SK-N-SH (cell line): ENCODE measurements at regions not wholly inside any gene's neighbourhood (a gene's known extent, or its start where the extent isn't known, plus 50 kb on each side); places are given as distances from the start of the nearest gene placed in this dataset.

ENCODE experiments used
- CTCF ChIA-PET: fragments of 300-600, 350-600 bp; formaldehyde crosslinking; extraction: SDS; loops from one replicate; lab custom pipeline; 2021; lab: Yijun Ruan, JAX
- POLR2A ChIA-PET: fragments of 350-600 bp; sonication (Branson Sonifier 250); formaldehyde crosslinking; extraction: SDS; loops from one replicate; lab custom pipeline; 2020; ENCODE audit warnings: antibody characterized with exemption, inconsistent platforms; lab: Yijun Ruan, JAX
- DNase-seq: peaks from one replicate; pipeline ENCODE4 v3.0.0; 2012
- H2AFZ ChIP-seq: fragments of 200-600 bp; sonication (generic); 2 replicates; pipeline ENCODE4 v1.8.1; 2016; ENCODE audit warnings: antibody characterized with exemption, mild to moderate bottlenecking, low read depth
- H3F3A ChIP-seq: fragments of 200-600 bp; sonication (generic); replicated peaks from 2 replicates; pipeline ENCODE3; 2016; ENCODE audit warnings: antibody characterized with exemption, mild to moderate bottlenecking; ENCODE audit not compliant: insufficient read depth
- H3K27ac ChIP-seq, 2 experiments: fragments of 200-500 bp in 1 of 2; fragments of 200-600 bp in 1 of 2; sonication (Bioruptor generic) in 1 of 2; sonication (generic), shearing (Covaris generic) in 1 of 2; 2 replicates each; pipeline versions ENCODE4 v1.5.1 to v1.6.1; 2014 to 2016; ENCODE audit warnings: low read depth in 2 of 2, inconsistent platforms in 1 of 2, low read length in 1 of 2, mild to moderate bottlenecking in 1 of 2, mixed read lengths in 1 of 2
- H3K27me3 ChIP-seq: fragments of 200-600 bp; sonication (generic), shearing (Covaris generic); 2 replicates; pipeline ENCODE4 v1.6.1; 2016; ENCODE audit warnings: mixed run types; ENCODE audit not compliant: insufficient read depth
- H3K36me3 ChIP-seq, 2 experiments: fragments of 200-500 bp in 1 of 2; fragments of 200-600 bp in 1 of 2; sonication (Bioruptor generic) in 1 of 2; sonication (generic) in 1 of 2; replicated peaks in 1 of 2; 2 replicates each; pipeline versions ENCODE3 to v1.5.1; 2014 to 2016; ENCODE audit warnings: low read length in 1 of 2, mild to moderate bottlenecking in 1 of 2; ENCODE audit not compliant: insufficient read depth in 2 of 2, control insufficient read depth in 1 of 2
- H3K4me1 ChIP-seq, 2 experiments: fragments of 200-500 bp in 1 of 2; fragments of 200-600 bp in 1 of 2; sonication (Bioruptor generic) in 1 of 2; sonication (generic), shearing (Covaris generic) in 1 of 2; 2 replicates each; pipeline versions ENCODE4 v1.5.1 to v1.6.1; 2014 to 2016; ENCODE audit warnings: low read depth in 1 of 2, low read length in 1 of 2, mixed run types in 1 of 2; ENCODE audit not compliant: insufficient read depth in 2 of 2, control insufficient read depth in 1 of 2
- H3K4me2 ChIP-seq: fragments of 200-600 bp; sonication (generic), shearing (Covaris generic); 2 replicates; pipeline ENCODE4 v1.6.1; 2017; ENCODE audit warnings: mixed run types
- H3K4me3 ChIP-seq, 2 experiments: fragments of 200-500 bp in 1 of 2; fragments of 200-600 bp in 1 of 2; sonication (Bioruptor generic) in 1 of 2; sonication (generic), shearing (Covaris generic) in 1 of 2; 2 replicates each; pipeline versions ENCODE4 v1.5.1 to v1.8.1; 2014 to 2016; ENCODE audit warnings: low read depth in 2 of 2, inconsistent platforms in 1 of 2, low read length in 1 of 2, mild to moderate bottlenecking in 1 of 2, mixed read lengths in 1 of 2, moderate library complexity in 1 of 2
- H3K79me2 ChIP-seq: fragments of 200-600 bp; sonication (generic); 2 replicates; pipeline ENCODE4 v1.8.1; 2017; ENCODE audit warnings: mild to moderate bottlenecking; ENCODE audit not compliant: insufficient read depth
- H3K9ac ChIP-seq: fragments of 200-600 bp; sonication (generic); 2 replicates; pipeline ENCODE4 v1.6.1; 2017; ENCODE audit warnings: mixed run types
- H3K9me2 ChIP-seq: fragments of 200-600 bp; sonication (generic); 2 replicates; pipeline ENCODE4 v1.6.1; 2017; ENCODE audit warnings: mixed run types
- H3K9me3 ChIP-seq: fragments of 200-600 bp; sonication (generic); 2 replicates; pipeline ENCODE4 v1.6.1; 2017; ENCODE audit warnings: mixed run types, mild to moderate bottlenecking, moderate library complexity
- H4K20me1 ChIP-seq: fragments of 200-600 bp; sonication (generic); 2 replicates; pipeline ENCODE4 v1.6.1; 2017; ENCODE audit warnings: mild to moderate bottlenecking, mixed run types; ENCODE audit not compliant: insufficient read depth
- CHD2 ChIP-seq: fragments of 150-350 bp; IDR thresholded peaks from 2 replicates; pipeline ENCODE4 v1.6.1; 2018; ENCODE audit warnings: low read length; ENCODE audit not compliant: partially characterized antibody
- ELF1 ChIP-seq: IDR thresholded peaks from 2 replicates; pipeline ENCODE4 v1.4.0; 2012
- GABPA ChIP-seq: IDR thresholded peaks from 2 replicates; pipeline ENCODE4 v1.4.0; 2012; ENCODE audit warnings: low read depth, mild to moderate bottlenecking
- JUND ChIP-seq: IDR thresholded peaks from 2 replicates; pipeline ENCODE4 v1.4.0; 2012
- MEF2A ChIP-seq: IDR thresholded peaks from 2 replicates; pipeline ENCODE4 v1.4.0; 2012; ENCODE audit warnings: low read depth, borderline replicate concordance
- POLR2AphosphoS5 ChIP-seq: IDR thresholded peaks from 2 replicates; pipeline ENCODE4 v1.6.1; 2012; ENCODE audit warnings: low read depth, low read length
- SMC3 ChIP-seq: IDR thresholded peaks from 2 replicates; pipeline ENCODE4 v1.6.1; 2012; ENCODE audit warnings: low read depth, low read length, improper control_type of control experiment
- YY1 ChIP-seq: IDR thresholded peaks from 2 replicates; pipeline ENCODE4 v1.4.0; 2012; ENCODE audit warnings: low read depth, mild to moderate bottlenecking
- WGBS: methylation state at CpG from one replicate; pipeline ENCODE4 v1.1.6; 2017; ENCODE audit warnings: low lambda C conversion rate; 5-methylcytosine and 5-hydroxymethylcytosine counted together
- TF ChIP-seq, protein P1 (sequence below): fragments of 150-350 bp; IDR thresholded peaks from 2 replicates; pipeline ENCODE4 v1.6.1; 2017; ENCODE audit warnings: antibody characterized with exemption, low read length, low read depth, borderline replicate concordance
- TF ChIP-seq, protein P2 (sequence below): IDR thresholded peaks from 2 replicates; pipeline ENCODE4 v1.6.1; 2012; ENCODE audit warnings: mild to moderate bottlenecking, low read depth, low read length, moderate library complexity
- TF ChIP-seq, protein P3 (sequence below): fragments of 200-600 bp; sonication (generic); IDR thresholded peaks from 2 replicates; pipeline ENCODE4 v1.6.1; 2017; ENCODE audit warnings: antibody characterized with exemption, mild to moderate bottlenecking, moderate library complexity
- TF ChIP-seq, protein P4 (sequence below): IDR thresholded peaks from 2 replicates; pipeline ENCODE4 v1.4.0; 2012; ENCODE audit warnings: low read depth

DNA sequence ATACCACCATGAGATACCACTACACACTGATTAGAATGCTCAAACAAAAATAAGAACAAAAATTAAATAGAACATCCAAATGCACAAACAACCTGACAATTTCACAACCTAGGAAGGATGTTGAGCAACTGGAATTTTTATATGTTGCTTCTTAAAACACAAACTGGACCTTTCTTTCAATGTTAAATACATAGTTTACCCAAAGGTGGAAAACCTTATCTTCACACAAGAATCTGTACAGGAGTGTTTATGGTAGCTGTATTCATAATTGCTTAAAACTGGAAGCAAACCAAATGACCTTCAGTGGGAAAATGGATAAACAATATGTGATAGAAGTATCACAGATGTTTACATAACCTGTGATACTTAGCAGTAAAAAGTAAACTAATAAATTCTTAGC is 573.8 kb downstream of the MAGEB5 start:
- H3F3A ChIP-seq, result no peaks in the 10 kb centered on the region
- CTCF ChIA-PET, result no interaction called here
- no peak overlapping the region for H3K9ac ChIP-seq
- H3K9me3 ChIP-seq, result no peaks in the 10 kb centered on the region
- TF ChIP-seq MEF2A, result no peak
- TF ChIP-seq CHD2, result no peak
- TF ChIP-seq, protein P1, sequence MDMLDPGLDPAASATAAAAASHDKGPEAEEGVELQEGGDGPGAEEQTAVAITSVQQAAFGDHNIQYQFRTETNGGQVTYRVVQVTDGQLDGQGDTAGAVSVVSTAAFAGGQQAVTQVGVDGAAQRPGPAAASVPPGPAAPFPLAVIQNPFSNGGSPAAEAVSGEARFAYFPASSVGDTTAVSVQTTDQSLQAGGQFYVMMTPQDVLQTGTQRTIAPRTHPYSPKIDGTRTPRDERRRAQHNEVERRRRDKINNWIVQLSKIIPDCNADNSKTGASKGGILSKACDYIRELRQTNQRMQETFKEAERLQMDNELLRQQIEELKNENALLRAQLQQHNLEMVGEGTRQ, result no peak
- TF ChIP-seq, protein P2, sequence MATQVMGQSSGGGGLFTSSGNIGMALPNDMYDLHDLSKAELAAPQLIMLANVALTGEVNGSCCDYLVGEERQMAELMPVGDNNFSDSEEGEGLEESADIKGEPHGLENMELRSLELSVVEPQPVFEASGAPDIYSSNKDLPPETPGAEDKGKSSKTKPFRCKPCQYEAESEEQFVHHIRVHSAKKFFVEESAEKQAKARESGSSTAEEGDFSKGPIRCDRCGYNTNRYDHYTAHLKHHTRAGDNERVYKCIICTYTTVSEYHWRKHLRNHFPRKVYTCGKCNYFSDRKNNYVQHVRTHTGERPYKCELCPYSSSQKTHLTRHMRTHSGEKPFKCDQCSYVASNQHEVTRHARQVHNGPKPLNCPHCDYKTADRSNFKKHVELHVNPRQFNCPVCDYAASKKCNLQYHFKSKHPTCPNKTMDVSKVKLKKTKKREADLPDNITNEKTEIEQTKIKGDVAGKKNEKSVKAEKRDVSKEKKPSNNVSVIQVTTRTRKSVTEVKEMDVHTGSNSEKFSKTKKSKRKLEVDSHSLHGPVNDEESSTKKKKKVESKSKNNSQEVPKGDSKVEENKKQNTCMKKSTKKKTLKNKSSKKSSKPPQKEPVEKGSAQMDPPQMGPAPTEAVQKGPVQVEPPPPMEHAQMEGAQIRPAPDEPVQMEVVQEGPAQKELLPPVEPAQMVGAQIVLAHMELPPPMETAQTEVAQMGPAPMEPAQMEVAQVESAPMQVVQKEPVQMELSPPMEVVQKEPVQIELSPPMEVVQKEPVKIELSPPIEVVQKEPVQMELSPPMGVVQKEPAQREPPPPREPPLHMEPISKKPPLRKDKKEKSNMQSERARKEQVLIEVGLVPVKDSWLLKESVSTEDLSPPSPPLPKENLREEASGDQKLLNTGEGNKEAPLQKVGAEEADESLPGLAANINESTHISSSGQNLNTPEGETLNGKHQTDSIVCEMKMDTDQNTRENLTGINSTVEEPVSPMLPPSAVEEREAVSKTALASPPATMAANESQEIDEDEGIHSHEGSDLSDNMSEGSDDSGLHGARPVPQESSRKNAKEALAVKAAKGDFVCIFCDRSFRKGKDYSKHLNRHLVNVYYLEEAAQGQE, result no peak
- TF ChIP-seq ELF1, result no peak
- no peaks in the 10 kb centered on the region for H4K20me1 ChIP-seq
- H3K27me3 ChIP-seq, result no peaks in the 10 kb centered on the region
- H3K4me1 ChIP-seq, result no peaks in the 10 kb centered on the region
- no peak overlapping the region for H3K4me2 ChIP-seq
- no peaks in the 10 kb centered on the region; the same call in 1 of the 2 replicates for H3K9me2 ChIP-seq
- no peak for DNase-seq
- no peaks in the 10 kb centered on the region for H3K36me3 ChIP-seq
- no peak overlapping the region for H3K27ac ChIP-seq
- no peak overlapping the region for H2AFZ ChIP-seq
- H3K4me3 ChIP-seq, result no peak overlapping the region
- H3K79me2 ChIP-seq, result no peaks in the 10 kb centered on the region
- POLR2A ChIA-PET, result no interaction called here

DNA sequence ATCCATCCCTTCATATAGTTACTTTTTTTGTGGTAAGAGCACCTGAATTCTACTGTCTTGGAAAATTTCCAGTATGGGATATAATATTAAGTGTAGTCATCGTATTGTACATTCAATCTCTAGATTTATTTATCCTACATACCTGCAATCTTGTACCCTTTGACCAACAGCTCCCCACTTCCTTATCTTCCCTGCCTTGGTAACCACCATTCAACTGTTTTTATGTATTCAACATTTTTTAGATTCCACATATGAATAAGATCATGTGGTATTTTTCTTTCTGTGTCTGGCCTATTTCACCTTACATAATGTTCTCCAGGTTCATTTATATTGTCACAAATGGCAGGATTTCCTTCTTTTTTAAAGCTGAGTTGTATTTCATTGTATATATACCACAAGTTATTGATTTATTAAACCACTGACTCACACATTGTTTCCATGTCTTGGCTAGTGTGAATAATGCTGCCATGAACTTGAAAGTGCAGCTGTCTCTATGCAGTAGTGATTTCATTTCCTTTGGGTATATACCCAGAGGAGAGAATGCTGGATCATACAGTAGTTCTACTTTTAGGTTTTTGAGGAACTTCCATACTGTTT is 572.5 kb downstream of the MAGEB5 start:
- Histone ChIP-seq H4K20me1 (no peaks in the 10 kb centered on the region), H2AFZ (no peak overlapping the region), H3F3A (no peaks in the 10 kb centered on the region), H3K9me2 (no peaks in the 10 kb centered on the region; the same call in 1 of the 2 replicates), H3K27me3 (no peaks in the 10 kb centered on the region), H3K36me3 (no peaks in the 10 kb centered on the region), H3K9ac (no peak overlapping the region), H3K4me3 (no peak overlapping the region), H3K4me1 (no peaks in the 10 kb centered on the region; a peak in 1 of 4 replicates), H3K4me2 (no peak overlapping the region), H3K9me3 (no peaks in the 10 kb centered on the region), H3K79me2 (no peaks in the 10 kb centered on the region), H3K27ac (no peak overlapping the region)
- TF ChIP-seq GABPA, result no peak
- TF ChIP-seq, protein P3, sequence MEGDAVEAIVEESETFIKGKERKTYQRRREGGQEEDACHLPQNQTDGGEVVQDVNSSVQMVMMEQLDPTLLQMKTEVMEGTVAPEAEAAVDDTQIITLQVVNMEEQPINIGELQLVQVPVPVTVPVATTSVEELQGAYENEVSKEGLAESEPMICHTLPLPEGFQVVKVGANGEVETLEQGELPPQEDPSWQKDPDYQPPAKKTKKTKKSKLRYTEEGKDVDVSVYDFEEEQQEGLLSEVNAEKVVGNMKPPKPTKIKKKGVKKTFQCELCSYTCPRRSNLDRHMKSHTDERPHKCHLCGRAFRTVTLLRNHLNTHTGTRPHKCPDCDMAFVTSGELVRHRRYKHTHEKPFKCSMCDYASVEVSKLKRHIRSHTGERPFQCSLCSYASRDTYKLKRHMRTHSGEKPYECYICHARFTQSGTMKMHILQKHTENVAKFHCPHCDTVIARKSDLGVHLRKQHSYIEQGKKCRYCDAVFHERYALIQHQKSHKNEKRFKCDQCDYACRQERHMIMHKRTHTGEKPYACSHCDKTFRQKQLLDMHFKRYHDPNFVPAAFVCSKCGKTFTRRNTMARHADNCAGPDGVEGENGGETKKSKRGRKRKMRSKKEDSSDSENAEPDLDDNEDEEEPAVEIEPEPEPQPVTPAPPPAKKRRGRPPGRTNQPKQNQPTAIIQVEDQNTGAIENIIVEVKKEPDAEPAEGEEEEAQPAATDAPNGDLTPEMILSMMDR, result no peak
- TF ChIP-seq SMC3, result no peak
- TF ChIP-seq, protein P1, result no peak
- no peak for TF ChIP-seq ELF1
- TF ChIP-seq MEF2A, result no peak
- TF ChIP-seq, protein P4, sequence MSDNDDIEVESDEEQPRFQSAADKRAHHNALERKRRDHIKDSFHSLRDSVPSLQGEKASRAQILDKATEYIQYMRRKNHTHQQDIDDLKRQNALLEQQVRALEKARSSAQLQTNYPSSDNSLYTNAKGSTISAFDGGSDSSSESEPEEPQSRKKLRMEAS, result no peak
- no peak for TF ChIP-seq JUND
- no peak for TF ChIP-seq YY1
- no peak for TF ChIP-seq POLR2AphosphoS5
- WGBS, result 5% methylated on average over 1 of the region's 1 CpG
- no peak for DNase-seq
- ChIA-PET CTCF (interaction anchor here (1.1 kb wide), 1 partner anchor 406 kb away, joined by 3 read pairs; no protein-coding TSS in a partner anchor), POLR2A (no interaction called here)
